DOHH2 (cell line): ENCODE measurements at regions not wholly inside any gene's neighbourhood (a gene's known extent, or its start where the extent isn't known, plus 50 kb on each side); places are given as distances from the start of the nearest gene placed in this dataset.

Source experiments
- H3F3A ChIP-seq: fragments of 200-600 bp; sonication (generic), shearing (Covaris generic); 2 replicates; pipeline ENCODE4 v1.6.0; 2016; ENCODE audit warnings: antibody characterized with exemption, mild to moderate bottlenecking; ENCODE audit not compliant: control insufficient read depth, insufficient read depth
- H3K27ac ChIP-seq: fragments of 200-600 bp; sonication (generic); 2 replicates; pipeline ENCODE4 v1.5.1; 2014; ENCODE audit warnings: low read depth, mild to moderate bottlenecking, low read length, moderate library complexity
- H3K27me3 ChIP-seq: fragments of 200-600 bp; sonication (generic); 2 replicates; pipeline ENCODE4 v1.6.1; 2014; ENCODE audit warnings: mild to moderate bottlenecking, low read length, mixed read lengths; ENCODE audit not compliant: control insufficient read depth
- H3K36me3 ChIP-seq: fragments of 200-600 bp; sonication (generic); 2 replicates; pipeline ENCODE4 v1.6.1; 2014; ENCODE audit warnings: mild to moderate bottlenecking, low read length, moderate library complexity, mixed read lengths; ENCODE audit not compliant: control insufficient read depth
- H3K4me1 ChIP-seq: fragments of 200-600 bp; sonication (generic); 2 replicates; pipeline ENCODE4 v1.6.1; 2014; ENCODE audit warnings: mild to moderate bottlenecking, low read length, mixed read lengths; ENCODE audit not compliant: control insufficient read depth
- H3K4me2 ChIP-seq: fragments of 200-600 bp; sonication (generic); 2 replicates; pipeline ENCODE4 v1.6.0; 2014; ENCODE audit warnings: mild to moderate bottlenecking, low read length, moderate library complexity
- H3K4me3 ChIP-seq: fragments of 200-600 bp; sonication (generic); 2 replicates; pipeline ENCODE4 v1.5.1; 2014; ENCODE audit warnings: mild to moderate bottlenecking, low read length, mixed read lengths
- H3K79me2 ChIP-seq: fragments of 200-600 bp; sonication (generic); 2 replicates; pipeline ENCODE4 v1.6.1; 2014; ENCODE audit warnings: mild to moderate bottlenecking, low read length, mixed read lengths; ENCODE audit not compliant: control insufficient read depth
- H3K9me2 ChIP-seq: fragments of 200-600 bp; sonication (generic); replicated peaks from 2 replicates; pipeline ENCODE4 v1.6.1; 2014; ENCODE audit warnings: mild to moderate bottlenecking, low read length, mixed read lengths; ENCODE audit not compliant: control insufficient read depth
- H3K9me3 ChIP-seq: fragments of 200-600 bp; sonication (generic); 2 replicates; pipeline ENCODE4 v1.6.1; 2014; ENCODE audit warnings: antibody characterized with exemption, low read length, mixed read lengths; ENCODE audit not compliant: control insufficient read depth, insufficient read depth
- H4K20me1 ChIP-seq: fragments of 200-600 bp; sonication (generic); 2 replicates; pipeline ENCODE4 v1.6.0; 2014; ENCODE audit warnings: low read depth, mild to moderate bottlenecking, antibody characterized with exemption, low read length, moderate library complexity; ENCODE audit not compliant: control insufficient read depth, insufficient read depth
- EZH2phosphoT487 ChIP-seq: fragments of 200-600 bp; sonication (generic); IDR thresholded peaks from 2 replicates; pipeline ENCODE4 v1.6.1; 2017; ENCODE audit warnings: borderline replicate concordance, mild to moderate bottlenecking, antibody characterized with exemption, low read length, moderate library complexity, mixed read lengths
- TF ChIP-seq, protein P1 (sequence below): fragments of 200-600 bp; sonication (generic); IDR thresholded peaks from one replicate; pipeline ENCODE4 v1.5.1; 2014; ENCODE audit warnings: antibody characterized with exemption, mild to moderate bottlenecking, low read depth, low read length; ENCODE audit not compliant: poor library complexity, severe bottlenecking

DNA sequence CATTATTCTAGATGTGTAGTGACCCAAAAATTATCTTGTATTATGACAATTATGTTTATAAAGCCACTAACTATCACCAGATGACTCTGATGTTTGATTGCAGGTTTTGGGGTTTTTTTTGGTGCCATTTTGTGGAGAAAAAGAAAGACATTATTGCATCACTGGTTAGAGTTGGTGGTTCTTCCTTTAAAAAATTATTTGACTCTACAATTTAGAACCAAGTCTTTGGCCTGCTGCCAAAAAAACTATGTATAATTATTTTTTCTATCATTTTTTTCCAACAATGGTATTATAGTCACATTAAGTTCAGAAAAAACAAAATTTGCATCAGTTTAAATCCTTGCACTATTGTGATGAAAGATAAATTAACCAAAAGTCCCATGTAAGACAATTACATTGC is 258.6 kb upstream of the GRM7 start:
- Histone ChIP-seq H3K9me2 (no peaks in the 10 kb centered on the region), H3K27me3 (no peaks in the 10 kb centered on the region), H3K4me1 (no peaks in the 10 kb centered on the region), H3K36me3 (no peaks in the 10 kb centered on the region), H4K20me1 (no peaks in the 10 kb centered on the region), H3F3A (no peaks in the 10 kb centered on the region), H3K79me2 (no peaks in the 10 kb centered on the region), H3K27ac (no peak overlapping the region), H3K4me3 (no peak overlapping the region), H3K4me2 (no peak overlapping the region), H3K9me3 (no peaks in the 10 kb centered on the region)
- TF ChIP-seq, protein P1, sequence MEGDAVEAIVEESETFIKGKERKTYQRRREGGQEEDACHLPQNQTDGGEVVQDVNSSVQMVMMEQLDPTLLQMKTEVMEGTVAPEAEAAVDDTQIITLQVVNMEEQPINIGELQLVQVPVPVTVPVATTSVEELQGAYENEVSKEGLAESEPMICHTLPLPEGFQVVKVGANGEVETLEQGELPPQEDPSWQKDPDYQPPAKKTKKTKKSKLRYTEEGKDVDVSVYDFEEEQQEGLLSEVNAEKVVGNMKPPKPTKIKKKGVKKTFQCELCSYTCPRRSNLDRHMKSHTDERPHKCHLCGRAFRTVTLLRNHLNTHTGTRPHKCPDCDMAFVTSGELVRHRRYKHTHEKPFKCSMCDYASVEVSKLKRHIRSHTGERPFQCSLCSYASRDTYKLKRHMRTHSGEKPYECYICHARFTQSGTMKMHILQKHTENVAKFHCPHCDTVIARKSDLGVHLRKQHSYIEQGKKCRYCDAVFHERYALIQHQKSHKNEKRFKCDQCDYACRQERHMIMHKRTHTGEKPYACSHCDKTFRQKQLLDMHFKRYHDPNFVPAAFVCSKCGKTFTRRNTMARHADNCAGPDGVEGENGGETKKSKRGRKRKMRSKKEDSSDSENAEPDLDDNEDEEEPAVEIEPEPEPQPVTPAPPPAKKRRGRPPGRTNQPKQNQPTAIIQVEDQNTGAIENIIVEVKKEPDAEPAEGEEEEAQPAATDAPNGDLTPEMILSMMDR, result no peak
- TF ChIP-seq EZH2phosphoT487, result no peak

DNA sequence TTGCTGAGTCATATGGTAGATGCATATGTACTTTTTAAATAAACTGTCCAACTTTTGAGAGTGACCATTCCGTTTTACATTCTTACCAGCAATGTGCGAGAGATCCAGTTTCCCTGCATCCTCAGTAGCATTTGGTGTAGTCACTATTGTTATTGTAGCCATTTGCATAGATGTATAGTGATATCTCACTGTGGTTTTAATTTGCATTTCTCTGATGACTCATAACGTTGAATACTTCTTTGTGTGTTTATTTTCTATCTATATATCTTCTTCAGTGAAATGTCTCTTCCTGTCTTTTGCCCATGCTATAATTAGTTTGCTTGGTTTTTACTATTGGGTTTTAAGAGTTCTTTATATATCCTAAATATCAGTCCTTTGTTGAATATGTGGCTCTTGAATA is 255.7 kb upstream of the GRM7 start:
- no peaks in the 10 kb centered on the region for H3K79me2 ChIP-seq
- H4K20me1 ChIP-seq, result no peaks in the 10 kb centered on the region
- no peaks in the 10 kb centered on the region for H3K36me3 ChIP-seq
- no peak overlapping the region for H3K27ac ChIP-seq
- H3K27me3 ChIP-seq, result no peaks in the 10 kb centered on the region
- no peaks in the 10 kb centered on the region for H3K9me3 ChIP-seq
- H3F3A ChIP-seq, result no peaks in the 10 kb centered on the region
- H3K9me2 ChIP-seq, result no peaks in the 10 kb centered on the region
- no peak overlapping the region for H3K4me3 ChIP-seq
- no peaks in the 10 kb centered on the region for H3K4me1 ChIP-seq
- H3K4me2 ChIP-seq, result no peak overlapping the region
- no peak for TF ChIP-seq EZH2phosphoT487
- TF ChIP-seq, protein P1, result no peak

DNA sequence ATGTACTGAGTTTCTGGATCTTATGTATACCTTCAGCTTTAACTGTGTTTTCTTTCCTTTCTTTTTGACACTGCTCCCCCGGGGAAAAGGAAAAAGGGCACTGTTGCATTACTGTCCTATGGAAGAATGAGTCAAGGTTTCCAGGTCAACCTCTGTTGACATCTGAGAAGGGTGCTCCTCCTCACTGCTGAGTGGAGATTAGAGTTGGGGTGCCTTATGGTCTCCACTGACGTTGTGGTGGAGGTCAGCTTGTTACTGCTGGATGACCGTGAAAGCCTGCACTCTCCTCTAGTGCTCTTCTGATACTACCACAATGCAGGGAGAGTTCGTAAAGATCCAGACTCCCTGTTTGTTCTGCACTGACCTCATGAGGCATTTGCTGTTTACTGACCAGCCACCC is 252.1 kb upstream of the GRM7 start:
- Histone ChIP-seq H3K27me3 (no peaks in the 10 kb centered on the region), H3K4me3 (no peak overlapping the region), H3K9me3 (no peaks in the 10 kb centered on the region), H3F3A (no peaks in the 10 kb centered on the region), H3K36me3 (no peaks in the 10 kb centered on the region), H3K9me2 (no peaks in the 10 kb centered on the region), H3K4me2 (no peak overlapping the region), H3K27ac (no peak overlapping the region), H4K20me1 (no peaks in the 10 kb centered on the region), H3K4me1 (no peaks in the 10 kb centered on the region), H3K79me2 (no peaks in the 10 kb centered on the region)
- TF ChIP-seq EZH2phosphoT487, result no peak
- TF ChIP-seq, protein P1, result no peak
